ENCODE measurements at regions not wholly inside any gene's neighbourhood (a gene's known extent, or its start where the extent isn't known, plus 50 kb on each side); places are given as distances from the start of the nearest gene placed in this dataset.

DNA sequence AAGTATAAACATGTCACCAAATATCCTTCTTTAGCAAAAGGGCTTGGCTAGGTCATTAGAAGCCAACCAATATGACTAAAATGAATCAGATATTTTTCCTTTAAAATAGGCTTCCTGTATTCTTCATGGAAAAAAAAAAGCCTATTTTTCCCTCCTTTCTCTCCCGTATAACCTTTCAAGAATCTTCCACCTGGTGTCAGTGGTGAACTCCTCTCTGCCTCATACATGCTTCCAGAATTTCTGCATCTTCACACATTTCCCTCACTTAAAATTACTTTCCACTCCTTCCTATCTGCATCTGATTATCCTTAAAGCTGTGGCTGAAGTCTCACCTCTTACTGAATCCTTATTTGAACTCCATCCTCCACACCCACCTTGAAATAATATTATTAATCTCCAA, 116.9 kb upstream of the FANCL start (continued):
- TF ChIP-seq TAF7 (optimal IDR thresholded peaks at IDR 0.05; ENCODE audit: borderline replicate concordance, low read depth, low read length) = no peak
- no peak for TF ChIP-seq SP2 (IDR thresholded peaks at IDR 0.05; ENCODE audit: low read length)
